Middle frontal gyrus (tissue), 1 donor: ENCODE measurements at regions not wholly inside any gene's neighbourhood (a gene's known extent, or its start where the extent isn't known, plus 50 kb on each side); places are given as distances from the start of the nearest gene placed in this dataset.
A peak's percentile ranks its signal among the peaks of the same experiment; 100 is the strongest.

Source experiments
- DNase-seq: peaks from one replicate; pipeline ENCODE4 v3.0.0-alpha.2; 2015; ENCODE audit warnings: low spot score; ENCODE audit errors: extremely low spot score

DNA sequence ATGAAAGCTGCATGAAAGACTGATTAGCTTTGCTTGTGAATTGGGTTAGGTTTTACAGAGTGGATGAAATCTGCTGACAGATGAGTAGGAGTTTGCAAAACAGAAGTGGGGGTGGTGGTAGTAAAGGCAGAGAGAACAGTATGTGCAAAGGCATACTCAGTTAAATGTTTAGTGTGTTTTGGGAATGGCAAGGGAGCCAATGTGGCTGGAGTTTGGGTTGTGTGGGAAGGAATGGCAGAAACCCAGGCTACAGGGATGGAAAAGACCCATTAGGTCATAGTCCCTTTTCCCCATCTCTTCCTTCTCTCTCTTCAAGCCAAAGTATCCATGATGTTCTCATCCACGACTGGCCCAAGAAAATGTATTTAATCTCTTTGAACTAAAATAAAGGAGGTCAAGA lies 362.2 kb upstream of the LYPLAL1 start:
- no peak for DNase-seq

DNA sequence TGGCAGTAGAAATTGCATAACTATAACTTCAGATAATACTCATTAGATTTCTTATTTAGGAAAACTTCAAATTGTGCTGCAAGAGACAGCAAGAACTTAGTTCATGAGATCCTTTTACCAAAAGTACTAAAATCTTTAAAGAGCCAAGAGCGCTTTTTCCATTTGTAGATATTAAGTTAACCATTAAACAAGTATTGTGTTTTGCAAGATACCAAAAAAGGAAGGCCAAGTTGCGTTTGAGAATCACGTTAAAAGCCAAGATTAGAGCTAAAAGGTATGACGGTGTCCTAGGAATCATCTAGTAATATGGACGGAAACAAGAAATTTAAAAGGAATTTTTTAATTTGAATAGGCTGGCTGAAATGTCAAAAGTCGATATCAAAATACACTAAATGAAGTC lies 361.3 kb upstream of the LYPLAL1 start:
- DNase-seq, result no peak

DNA sequence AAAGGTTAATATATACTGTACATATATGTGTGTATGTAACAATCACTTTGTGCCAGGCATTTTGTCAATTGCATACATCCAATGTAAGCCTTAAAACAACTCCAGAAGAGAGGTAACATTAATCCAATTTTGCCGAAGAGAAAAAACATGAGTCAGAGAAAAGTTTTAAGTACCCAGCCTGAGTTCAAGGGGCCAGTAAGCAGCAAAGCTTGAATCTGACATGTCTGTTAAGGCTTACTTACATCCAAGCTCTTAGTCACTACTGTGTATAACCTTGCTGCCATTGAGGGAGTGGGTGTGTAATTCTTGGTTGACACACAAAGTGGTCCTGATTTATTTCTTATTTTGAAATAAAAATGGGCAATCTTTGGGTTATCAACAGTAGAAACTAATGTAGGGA lies 360.4 kb upstream of the LYPLAL1 start:
- DNase-seq, result no peak

DNA sequence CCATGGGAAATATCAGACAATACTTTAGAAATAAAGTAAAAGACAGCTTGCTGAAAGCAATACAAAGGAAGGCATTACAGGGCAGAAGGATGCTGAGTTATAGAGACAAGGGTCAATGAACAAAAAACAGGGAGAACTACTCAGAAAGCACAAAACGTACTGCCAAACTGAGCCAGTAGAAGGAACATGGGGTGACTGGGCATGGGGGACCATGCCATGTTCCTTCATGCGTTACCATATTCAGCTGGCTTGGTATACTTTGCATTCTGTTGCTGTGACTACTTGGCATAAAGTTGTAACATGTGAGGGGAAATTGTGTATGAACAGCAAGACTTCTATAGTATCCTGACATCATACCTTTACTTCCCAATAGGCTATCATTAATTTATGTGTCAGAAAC lies 358.6 kb upstream of the LYPLAL1 start:
- no peak for DNase-seq

DNA sequence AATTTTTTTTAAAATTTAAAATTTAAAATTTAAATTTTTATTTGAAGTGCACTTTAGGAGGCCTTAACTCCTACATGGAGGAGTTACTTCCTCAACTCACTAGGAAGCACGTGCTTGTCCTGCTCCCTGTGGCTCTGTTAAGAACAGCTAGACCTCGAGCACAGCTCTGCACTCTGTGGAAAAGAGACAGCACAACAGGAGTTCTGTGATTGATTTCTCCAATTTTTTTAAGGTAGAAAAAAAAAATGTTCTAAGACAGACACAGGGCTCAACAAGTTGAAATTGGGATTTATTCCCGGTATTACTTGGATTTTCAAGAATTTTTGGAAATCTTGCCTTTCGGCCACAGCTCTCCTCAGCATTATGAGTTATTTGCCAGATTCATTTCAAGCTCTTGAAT lies 356.6 kb upstream of the LYPLAL1 start:
- DNase-seq, result no peak

DNA sequence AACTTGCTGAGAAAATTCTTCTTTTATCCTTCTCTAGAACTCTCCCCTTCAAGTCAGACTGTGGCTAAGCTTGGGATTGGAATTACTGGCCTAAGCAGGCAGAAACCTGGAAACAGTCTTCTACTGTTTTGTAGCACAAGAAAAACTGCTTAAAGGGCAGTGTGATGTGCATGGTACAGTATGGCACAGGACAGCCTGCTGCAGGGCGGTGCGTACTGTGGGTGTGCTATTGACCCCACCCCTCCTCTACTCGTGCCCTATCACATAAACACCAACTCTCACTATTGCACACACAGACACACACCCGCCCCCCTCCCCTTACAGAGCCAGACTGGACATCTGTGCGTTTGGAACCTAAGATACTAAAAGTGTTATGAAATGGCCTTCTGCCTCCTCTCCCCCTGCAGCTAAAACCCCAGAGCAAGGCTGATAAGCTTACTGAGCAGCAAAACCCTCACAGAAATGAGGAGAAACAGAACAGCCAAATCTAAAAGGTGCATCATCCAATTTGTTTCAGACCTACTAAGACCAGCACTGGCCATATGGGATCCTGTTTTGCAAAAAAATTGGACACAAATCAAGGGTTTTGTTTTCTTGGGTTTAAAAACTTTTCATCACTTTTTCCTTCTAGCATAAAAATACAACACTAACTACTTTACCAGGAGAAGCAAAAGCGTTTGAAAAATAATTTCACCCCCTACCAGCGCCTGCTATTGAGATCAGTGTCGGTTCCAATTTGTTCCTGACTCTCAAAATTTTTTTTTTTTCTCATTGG lies 355.8 kb upstream of the LYPLAL1 start:
- DNase-seq, result no peak

DNA sequence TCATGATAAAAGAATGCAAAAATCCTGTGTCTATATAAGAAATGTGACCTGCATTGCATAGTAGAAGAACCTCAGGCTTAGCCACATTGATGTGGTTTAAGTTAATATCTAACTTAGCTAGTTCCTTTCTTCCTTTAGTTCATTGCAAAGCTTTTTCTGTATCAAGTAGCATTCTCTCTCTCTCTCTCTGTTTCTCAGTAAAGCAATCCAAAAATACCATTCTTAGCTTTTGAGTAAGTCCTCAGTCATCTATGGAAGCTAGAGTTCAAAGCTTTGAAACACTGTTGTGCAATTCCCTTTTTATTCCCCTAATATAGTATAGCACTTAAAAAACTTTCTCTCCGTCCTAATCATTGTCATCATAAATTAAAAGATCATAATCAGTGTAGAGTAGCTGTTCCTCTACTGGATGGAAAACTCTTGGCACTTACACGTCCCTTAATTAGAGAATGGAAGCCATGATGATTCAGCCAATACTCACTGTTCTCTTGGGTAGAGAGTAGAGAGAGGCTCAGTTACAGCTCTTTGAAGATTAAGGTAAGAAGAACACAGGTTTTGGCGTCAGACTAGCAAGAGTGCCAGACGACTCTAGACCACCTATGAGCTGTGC lies 350.3 kb upstream of the LYPLAL1 start:
- DNase-seq, result no peak

DNA sequence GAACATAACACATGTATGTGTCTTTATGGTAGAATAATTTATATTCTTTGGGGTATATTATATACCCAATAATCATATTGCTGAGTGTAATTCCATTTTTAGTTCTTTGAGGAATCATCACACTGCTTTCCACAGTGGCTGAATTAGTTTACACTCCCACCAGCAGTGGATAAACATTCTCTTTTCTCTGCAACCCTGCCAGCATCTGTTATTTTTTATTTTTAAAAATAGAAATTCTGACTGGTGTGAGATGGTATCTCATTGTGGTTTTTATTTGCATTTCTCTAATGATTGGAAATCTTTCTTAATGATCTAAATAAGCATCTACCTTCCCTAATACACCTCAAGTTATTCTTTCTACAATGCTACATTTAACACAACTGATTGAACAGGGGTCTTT lies 346.2 kb upstream of the LYPLAL1 start:
- no peak for DNase-seq

DNA sequence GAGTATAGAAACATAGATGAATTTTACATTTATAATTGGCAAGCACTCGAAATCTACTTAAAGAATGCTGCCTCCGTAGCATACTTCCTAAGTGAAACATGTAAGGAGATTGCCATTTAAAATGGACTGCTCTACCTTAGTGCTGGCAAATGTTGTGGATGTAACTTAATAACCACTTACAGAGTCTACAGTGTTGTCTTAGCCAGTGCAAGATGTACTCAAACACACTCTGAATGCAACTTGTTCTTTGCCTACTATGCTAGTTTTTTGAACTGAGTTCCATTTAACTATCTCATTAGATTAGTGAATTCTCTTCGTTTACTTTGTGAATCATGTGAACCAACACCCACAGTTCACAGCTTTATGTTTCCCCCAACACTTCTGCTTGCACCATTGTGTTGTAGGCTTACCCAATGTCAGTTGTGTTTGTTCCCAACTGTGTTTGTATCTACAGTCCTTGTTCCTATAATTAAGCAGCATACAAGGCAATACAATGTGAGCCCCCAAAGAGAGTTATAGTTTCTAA lies 345.5 kb upstream of the LYPLAL1 start:
- no peak for DNase-seq

DNA sequence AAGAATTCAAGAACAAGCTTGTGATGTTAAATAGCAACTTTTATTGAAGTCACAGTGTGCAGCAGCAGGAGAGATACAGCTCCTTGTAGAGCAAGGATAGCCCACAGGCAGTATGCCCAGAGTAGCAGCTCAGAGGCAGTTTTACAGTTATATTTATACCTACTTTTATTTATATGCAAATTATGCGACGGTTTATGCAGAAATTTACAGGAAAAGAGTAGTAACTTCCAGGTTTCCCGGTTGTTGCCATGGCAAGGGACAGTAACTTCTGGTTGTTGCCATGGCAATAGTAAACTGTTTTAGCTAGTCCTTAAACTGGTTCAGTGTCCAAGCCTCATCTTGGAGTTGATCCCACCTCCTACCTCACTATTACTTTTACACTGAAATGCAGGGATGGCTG lies 344.6 kb upstream of the LYPLAL1 start:
- peak; percentile 33 for DNase-seq

DNA sequence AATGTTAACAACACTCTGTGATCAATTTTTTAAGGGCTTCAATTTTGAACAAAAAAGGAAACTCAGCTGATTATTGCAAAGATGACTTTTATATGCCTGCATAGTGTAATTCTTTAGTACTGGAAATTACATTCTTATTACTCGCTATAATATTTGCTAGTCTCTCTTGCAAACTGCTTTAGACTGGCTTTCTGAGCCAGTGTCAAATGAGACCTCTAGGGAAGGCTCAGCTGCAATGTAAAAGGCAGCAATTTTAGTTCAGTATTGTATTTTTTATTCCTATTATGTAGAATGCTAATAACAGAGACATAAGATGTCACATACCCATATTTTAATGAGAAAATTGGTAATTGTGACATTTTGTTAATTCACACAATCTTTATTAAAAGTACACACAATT lies 338.1 kb upstream of the LYPLAL1 start:
- DNase-seq, result no peak

DNA sequence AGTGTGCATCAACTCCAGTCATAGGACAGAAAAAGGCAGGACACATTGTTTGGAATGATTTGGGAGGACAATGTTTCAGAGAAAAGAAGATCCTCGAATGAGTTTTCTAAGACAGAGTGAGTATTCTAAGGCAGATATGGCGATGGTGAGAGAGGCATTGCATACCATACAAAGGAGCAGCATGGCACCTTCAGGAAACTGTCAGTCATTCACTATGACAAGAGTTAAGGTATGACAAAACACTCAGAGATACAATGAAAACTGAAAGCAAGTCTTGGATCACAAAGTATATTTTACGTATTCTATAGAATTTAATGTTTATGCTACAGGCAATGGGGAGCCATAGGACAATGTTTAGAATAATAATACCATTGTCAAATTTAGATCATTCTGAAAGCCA lies 337.4 kb upstream of the LYPLAL1 start:
- DNase-seq, result no peak

DNA sequence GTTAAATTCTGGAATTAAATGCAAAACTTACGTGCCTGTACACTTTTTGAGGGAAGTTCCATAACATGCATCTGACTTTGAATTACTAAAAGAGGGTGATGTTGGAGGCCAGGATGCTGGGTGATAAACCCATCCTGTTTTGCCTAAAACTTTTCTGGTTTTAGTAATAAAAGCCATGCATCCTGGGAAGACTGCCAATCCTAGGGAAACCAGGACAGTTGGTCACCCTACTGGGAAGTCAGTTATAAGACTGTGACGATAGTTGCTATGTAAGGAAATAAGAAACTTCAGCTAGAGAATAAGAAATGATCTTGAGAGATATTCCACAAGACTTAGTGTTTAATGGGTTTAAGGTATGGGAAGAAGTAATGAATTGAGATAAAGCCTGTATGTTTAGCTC lies 336.6 kb upstream of the LYPLAL1 start:
- DNase-seq, result no peak

DNA sequence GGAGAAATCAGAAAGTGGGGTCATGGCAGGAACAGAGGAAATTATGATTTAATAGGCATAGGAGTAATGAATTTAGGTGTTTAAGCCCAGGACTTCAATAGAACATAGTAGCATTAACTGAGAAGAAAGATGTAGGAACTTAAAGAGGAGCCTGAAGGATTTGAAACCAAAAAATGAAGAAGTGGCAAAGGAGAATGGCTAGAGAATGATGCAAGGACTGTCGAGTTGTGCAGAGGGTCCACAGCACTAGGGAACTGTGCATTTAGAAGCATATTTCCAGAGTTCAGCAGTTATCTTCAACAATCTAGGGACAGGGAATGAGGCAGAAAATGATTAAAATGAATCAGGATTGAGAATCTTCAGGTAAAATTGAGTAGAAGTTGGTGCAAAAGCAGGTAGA lies 328.1 kb upstream of the LYPLAL1 start:
- DNase-seq, result no peak

DNA sequence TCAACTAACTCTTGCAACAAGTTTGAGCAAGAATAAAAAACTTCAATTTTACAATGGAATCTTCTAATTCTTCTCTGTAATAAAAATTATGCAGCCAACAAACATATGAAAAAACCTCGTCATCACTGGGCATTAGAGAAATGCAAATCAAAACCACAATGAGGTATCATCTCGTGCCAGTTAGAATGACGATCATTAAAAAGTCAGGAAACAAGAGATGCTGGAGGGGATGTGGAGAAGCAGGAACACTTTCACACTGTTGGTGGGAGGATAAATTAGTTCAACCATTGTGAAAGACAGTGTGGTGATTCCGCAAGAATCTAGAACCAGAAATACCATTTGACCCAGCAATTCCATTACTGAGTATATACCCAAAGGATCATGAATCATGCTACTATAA lies 327.5 kb upstream of the LYPLAL1 start:
- no peak for DNase-seq

DNA sequence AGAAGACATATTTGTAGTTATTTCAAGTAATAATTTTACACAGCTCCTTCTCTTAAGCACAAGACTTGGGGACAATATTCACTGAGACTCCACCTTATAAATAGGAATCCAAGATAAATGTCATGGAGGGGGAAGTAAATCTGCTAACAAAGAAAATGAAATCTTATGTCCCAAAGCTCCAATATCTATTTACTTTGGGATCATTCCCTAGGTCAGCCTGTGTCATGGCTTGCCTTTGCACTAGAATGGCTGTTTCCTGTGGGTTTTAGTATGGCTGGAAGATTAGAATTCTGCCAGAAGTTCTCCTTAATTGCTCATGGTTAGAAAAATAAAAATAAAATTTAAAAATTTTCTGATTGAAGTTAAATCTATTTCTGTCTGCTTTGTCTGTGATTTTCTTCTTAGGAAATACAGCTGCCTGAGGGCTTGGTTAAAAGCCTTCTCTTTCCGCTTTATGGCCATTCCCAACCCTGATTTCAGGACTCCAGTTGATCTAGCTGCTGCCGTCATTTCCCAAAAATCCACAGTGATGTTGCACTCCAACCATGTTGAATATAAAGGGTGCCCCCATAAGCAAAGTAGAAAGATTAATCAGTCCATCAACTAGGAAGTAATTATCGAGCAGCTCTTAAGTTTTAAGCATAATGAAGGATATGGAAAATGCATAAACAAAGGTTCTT lies 326.4 kb upstream of the LYPLAL1 start:
- DNase-seq, result no peak

DNA sequence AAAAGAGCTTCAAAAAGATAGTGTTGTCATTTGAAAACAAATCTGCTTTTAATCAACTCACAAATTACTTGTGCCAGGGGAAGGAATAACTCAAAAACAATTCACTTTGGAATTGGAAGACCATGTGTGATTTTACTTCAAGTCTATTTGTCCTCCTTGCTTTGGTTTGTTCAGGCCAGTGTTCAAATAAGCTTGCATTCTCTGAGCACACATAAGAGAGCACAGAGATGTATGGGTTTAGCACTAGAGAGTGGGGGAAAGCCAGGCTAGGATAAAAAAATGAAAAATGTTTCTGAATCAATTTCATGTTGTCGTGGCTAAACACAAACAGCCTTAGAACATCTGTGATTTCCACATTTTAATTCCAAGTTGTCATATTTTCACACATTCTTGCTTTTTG lies 325.7 kb upstream of the LYPLAL1 start:
- no peak for DNase-seq

DNA sequence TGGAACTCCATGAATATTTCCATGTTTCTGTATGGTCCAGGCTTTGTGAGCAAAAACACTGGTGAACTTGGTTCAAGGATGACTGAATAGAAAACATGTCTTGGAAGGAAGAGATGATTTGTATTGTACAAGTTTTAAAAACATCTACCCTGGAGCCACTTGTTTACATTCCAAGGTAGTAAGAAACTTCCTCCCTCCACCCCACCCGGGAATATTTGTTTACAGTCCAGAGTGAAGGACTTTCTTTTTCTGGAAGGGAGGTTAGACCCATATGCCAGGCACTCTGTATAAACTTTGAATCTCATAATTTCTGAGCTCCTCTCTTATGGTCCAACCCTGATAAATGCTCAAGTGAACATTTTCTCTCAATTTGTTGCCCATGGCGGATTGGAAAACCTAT lies 323.3 kb upstream of the LYPLAL1 start:
- DNase-seq, result no peak

DNA sequence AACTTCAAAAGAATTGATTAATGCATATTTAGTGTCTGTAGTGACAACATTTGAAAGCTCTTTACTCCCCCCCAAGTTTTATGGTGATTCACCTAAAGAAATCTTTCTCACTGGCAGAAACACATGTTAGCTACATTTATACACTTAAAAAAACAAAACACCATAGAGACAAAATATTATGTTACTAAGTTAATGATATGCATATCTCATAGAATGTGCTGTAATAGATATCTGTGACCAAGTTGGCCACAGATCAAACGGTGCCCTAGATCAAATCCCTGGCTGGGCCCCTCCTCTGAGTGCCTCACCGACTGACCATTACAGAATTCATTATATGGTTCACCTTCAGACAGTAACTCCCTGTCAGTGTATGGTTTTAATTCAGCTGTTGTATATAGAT lies 322.1 kb upstream of the LYPLAL1 start:
- DNase-seq, result no peak

DNA sequence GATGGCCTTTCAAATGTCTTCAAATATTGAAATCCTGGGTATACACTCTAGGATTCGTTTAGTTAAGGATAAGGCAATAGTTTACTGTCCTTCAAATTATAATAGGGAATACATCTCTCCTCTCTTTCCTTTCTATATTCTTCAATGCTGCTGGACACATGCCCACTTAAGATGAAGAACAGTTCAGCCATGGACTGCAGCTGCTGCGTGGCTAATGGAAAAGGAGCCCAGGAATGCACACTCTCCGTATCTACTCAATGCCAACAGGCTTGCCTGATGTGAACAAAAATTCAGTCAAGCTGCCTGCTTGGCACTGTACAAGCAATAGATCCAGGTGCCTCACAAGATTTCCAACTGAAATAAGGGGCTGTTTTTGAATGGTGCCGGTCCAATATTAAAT lies 321.2 kb upstream of the LYPLAL1 start:
- DNase-seq, result no peak

DNA sequence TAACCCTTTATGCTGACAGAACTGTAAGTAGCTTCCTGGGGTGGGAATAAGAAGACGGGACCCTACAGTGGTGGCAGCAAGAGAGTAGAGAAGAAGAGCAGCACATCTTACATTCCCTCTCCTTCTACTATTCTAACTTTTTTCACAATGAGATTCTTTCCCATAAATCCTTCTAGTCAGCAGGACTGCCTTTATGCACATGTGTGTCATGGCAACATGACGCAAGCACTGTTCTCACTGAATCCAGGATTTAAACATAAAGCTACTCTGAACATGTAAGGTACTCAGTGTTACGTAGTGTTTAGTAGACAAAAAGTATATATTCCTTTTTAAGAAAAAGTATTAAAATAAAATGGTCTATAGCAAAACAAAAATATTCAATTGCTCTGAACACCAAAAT lies 309.7 kb upstream of the LYPLAL1 start:
- no peak for DNase-seq

DNA sequence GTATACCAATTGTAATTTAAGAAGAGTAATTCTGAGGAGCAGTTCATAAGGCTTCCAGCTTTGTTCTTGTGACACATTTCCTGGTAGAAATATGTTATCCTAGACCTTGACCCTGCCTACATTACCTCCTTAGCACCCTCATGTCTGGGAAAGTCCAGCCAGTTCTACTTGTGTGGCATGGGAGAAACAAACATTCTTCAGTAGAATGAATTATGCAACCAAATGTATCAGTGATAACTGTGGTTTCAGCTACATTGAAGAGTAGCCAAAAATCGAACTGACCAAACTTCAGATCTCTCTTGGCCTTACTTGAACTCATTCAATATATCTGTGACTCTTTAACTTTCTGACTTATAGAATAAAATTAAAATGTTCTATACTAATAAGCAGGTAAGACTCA lies 308.1 kb upstream of the LYPLAL1 start:
- no peak for DNase-seq

DNA sequence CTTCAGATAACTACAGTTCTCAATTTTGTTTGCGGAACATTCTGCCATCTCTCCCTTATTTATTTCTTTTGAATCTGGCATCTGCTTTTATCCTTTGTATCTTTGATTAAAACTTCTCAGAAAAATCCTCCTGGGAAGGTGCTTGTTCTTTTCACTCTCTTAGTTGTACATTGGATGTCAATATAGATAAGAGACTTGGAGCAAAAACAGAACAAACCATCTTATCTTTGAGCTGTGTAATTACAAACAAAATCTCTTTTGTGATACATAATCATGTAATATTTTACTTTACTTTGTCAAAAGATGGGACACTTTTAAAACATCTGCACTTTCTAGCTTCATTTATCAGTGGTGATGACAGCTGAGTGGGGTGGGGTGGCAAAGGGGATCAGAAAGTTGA lies 307.2 kb upstream of the LYPLAL1 start:
- DNase-seq, result no peak
